GM12891 (cell line): ENCODE measurements at regions not wholly inside any gene's neighbourhood (a gene's known extent, or its start where the extent isn't known, plus 50 kb on each side); places are given as distances from the start of the nearest gene placed in this dataset.

Source experiments
- PAX5 ChIP-seq: IDR thresholded peaks from 2 replicates; pipeline ENCODE4 v1.6.1; 2011; ENCODE audit warnings: low read length, moderate library complexity, mild to moderate bottlenecking; ENCODE audit not compliant: insufficient read depth, severe bottlenecking
- POLR2A ChIP-seq: IDR thresholded peaks from 2 replicates; pipeline ENCODE4 v1.6.1; 2011; ENCODE audit warnings: low read depth, low read length, control low read depth
- POLR2AphosphoS5 ChIP-seq: IDR thresholded peaks from 2 replicates; pipeline ENCODE4 v1.6.1; 2011; ENCODE audit warnings: low read depth, low read length, control low read depth
- POU2F2 ChIP-seq: IDR thresholded peaks from 2 replicates; pipeline ENCODE4 v1.6.1; 2011; ENCODE audit warnings: low read depth, mild to moderate bottlenecking, control low read depth, low read length, moderate library complexity
- SPI1 ChIP-seq: IDR thresholded peaks from 2 replicates; pipeline ENCODE4 v1.6.1; 2011; ENCODE audit warnings: low read depth, low read length, control low read depth
- TAF1 ChIP-seq: IDR thresholded peaks from 2 replicates; pipeline ENCODE4 v1.6.1; 2011; ENCODE audit warnings: low read depth, low read length, control low read depth

- no peak for TF ChIP-seq TAF1
- TF ChIP-seq SPI1: no peak
- TF ChIP-seq POLR2A: no peak
- no peak for TF ChIP-seq POLR2AphosphoS5
- TF ChIP-seq PAX5: no peak
- TF ChIP-seq POU2F2: no peak
These were observed 190.4 kb downstream of the ZBTB18 start for GRCh38 chr1:244241438-244241837.
